SKM-1 (cell line): ENCODE measurements at regions not wholly inside any gene's neighbourhood (a gene's known extent, or its start where the extent isn't known, plus 50 kb on each side); places are given as distances from the start of the nearest gene placed in this dataset.

ENCODE experiments used
- DNase-seq: peaks from one replicate; lab custom pipeline; 2025; ENCODE audit not compliant: unreplicated experiment; lab: John Stamatoyannopoulos, UW

- DNase-seq = no peak
Observed at GRCh38 chr10:128418819-128419218, 292.6 kb upstream of the MKI67 start.

- DNase-seq = no peak
Observed at GRCh38 chr10:128419466-128420019, 293.3 kb upstream of the MKI67 start.

- DNase-seq = no peak
Observed at GRCh38 chr10:128420623-128421022, 294.4 kb upstream of the MKI67 start.

- no peak for DNase-seq
Observed at GRCh38 chr10:128421371-128422160, 295.3 kb upstream of the MKI67 start.

- DNase-seq = no peak
Observed at GRCh38 chr10:128422190-128422589, 296.0 kb upstream of the MKI67 start.

- no peak for DNase-seq
Observed at GRCh38 chr10:128422999-128423398, 296.8 kb upstream of the MKI67 start.

GRCh38 chr10:128429321-128429720 lies 303.1 kb upstream of the MKI67 start:
- DNase-seq = no peak

- DNase-seq = no peak
Observed at GRCh38 chr10:128429835-128430513, 303.8 kb upstream of the MKI67 start.

- DNase-seq = no peak
Observed at GRCh38 chr10:128431083-128431482, 304.9 kb upstream of the MKI67 start.

- DNase-seq = no peak
Observed at GRCh38 chr10:128431506-128431905, 305.3 kb upstream of the MKI67 start.

GRCh38 chr10:128432011-128432410 lies 305.8 kb upstream of the MKI67 start:
- DNase-seq = no peak

- no peak for DNase-seq
Observed at GRCh38 chr10:128432423-128432822, 306.2 kb upstream of the MKI67 start.

- DNase-seq = no peak
Observed at GRCh38 chr10:128435811-128436210, 309.6 kb upstream of the MKI67 start.

- no peak for DNase-seq
Observed at GRCh38 chr10:128437786-128438345, 311.6 kb upstream of the MKI67 start.

- DNase-seq = no peak
Observed at GRCh38 chr10:128438417-128439063, 312.3 kb upstream of the MKI67 start.

GRCh38 chr10:128440513-128441160 lies 314.4 kb upstream of the MKI67 start:
- no peak for DNase-seq

GRCh38 chr10:128443925-128444518 lies 317.8 kb upstream of the MKI67 start:
- no peak for DNase-seq

- no peak for DNase-seq
Observed at GRCh38 chr10:128448796-128449195, 322.6 kb upstream of the MKI67 start.

GRCh38 chr10:128451879-128452278 lies 325.7 kb upstream of the MKI67 start:
- no peak for DNase-seq

GRCh38 chr10:128456271-128456670 lies 330.0 kb upstream of the MKI67 start:
- DNase-seq = no peak

GRCh38 chr10:128457136-128457535 lies 330.9 kb upstream of the MKI67 start:
- DNase-seq = no peak
